Fibroblast of villous mesenchyme (primary cell): ENCODE measurements at regions not wholly inside any gene's neighbourhood (a gene's known extent, or its start where the extent isn't known, plus 50 kb on each side); places are given as distances from the start of the nearest gene placed in this dataset.

Experiments used
- DNase-seq: peaks from one replicate; pipeline ENCODE4 v3.0.0-alpha.2; 2010; ENCODE audit warnings: low read depth
- H3K4me3 ChIP-seq: 2 replicates; pipeline ENCODE4 v1.5.1; 2011; ENCODE audit warnings: low read depth, mild to moderate bottlenecking, low read length
- TF ChIP-seq, protein P1 (sequence below): IDR thresholded peaks from 2 replicates; pipeline ENCODE4 v1.5.1; 2012; ENCODE audit warnings: low read depth, mild to moderate bottlenecking, low read length; ENCODE audit not compliant: insufficient read depth

DNA sequence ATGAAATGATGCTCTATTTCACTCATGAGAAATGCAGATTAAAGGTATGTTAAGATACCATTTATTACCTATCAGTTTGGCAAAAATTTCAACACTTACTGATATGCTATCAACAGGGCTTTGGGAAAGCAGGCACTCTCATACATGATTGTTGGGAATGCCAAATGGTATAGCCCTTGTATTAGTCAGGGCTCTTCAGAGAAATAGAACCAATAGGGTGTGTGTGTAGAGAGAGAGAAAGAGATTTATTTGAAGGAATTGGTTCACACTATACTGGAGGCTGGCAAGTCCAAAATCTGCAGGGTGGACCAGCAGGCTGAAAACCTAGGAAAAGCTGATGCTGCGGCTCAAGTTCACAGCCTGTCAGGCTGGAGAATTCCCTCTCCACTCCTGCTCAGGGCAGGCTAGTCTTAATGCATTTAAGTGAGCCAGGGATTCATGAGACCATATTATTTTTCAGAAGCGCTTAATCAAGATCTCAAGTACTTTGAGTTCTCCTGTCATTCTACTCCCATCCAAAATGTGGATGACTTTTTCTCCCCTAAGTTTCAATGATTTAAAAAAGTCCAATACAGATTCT is 72.4 kb downstream of the NHLRC3 start:
- no peak overlapping the region for H3K4me3 ChIP-seq
- TF ChIP-seq, protein P1, sequence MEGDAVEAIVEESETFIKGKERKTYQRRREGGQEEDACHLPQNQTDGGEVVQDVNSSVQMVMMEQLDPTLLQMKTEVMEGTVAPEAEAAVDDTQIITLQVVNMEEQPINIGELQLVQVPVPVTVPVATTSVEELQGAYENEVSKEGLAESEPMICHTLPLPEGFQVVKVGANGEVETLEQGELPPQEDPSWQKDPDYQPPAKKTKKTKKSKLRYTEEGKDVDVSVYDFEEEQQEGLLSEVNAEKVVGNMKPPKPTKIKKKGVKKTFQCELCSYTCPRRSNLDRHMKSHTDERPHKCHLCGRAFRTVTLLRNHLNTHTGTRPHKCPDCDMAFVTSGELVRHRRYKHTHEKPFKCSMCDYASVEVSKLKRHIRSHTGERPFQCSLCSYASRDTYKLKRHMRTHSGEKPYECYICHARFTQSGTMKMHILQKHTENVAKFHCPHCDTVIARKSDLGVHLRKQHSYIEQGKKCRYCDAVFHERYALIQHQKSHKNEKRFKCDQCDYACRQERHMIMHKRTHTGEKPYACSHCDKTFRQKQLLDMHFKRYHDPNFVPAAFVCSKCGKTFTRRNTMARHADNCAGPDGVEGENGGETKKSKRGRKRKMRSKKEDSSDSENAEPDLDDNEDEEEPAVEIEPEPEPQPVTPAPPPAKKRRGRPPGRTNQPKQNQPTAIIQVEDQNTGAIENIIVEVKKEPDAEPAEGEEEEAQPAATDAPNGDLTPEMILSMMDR, result no peak
- DNase-seq, result no peak

DNA sequence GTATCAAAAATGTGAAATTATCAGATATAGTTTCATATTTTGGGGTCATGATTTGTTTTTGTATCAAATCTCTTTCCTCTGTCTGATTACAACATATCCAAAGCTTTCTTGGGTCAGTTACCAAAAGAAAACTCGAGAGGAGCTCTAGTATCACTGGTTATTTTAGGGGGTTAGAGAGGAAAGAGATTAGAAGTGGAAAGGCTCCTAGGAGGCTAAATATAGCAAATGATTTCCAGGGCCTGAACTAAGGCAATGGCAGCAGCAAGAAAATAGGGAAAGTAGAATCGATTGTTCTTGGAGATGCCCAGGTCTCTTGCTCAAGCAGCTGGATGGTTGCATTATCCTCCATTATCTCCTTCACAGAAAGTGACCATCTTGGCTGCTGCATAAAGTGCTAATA is 72.9 kb downstream of the NHLRC3 start:
- no peak overlapping the region for H3K4me3 ChIP-seq
- TF ChIP-seq, protein P1, result no peak
- no peak for DNase-seq

DNA sequence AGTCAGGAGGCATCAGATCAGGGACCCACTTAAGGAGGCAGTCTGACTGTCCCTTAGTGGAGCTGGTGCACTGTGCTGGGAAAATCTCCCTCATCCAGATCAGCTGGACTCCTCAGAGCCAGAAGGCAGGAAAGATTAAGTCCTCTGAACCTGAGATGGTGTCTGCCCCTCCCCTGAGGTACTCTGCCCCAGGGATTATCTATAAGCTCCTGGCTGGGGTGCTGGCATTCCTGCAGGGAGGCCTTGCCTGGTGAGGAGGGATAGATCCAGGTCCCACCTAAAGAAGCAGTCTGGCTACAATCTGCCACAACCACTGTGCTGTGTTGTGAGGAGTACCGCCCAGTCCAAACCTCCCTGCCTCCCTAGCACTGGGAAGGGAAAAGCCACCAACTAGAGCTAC is 81.2 kb downstream of the NHLRC3 start:
- DNase-seq, result no peak
- no peak overlapping the region for H3K4me3 ChIP-seq
- TF ChIP-seq, protein P1, result no peak

DNA sequence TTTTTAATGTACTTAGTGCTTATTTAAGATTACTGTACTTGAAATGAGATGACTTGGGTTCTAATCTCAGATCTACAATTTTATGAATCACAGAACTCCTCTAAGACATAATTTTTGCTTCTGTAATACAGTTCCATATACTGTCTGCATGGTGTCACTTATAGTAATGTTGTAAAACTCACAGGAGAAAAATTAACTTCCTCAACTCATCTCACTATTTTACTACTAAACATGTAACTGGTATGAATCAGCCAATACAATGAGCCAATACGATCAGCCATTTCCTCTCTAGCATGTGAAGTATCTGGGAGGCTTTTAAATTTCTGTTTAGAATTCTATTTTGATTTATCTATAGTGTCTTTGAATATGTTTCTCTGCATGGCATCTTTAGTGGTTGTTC is 85.3 kb downstream of the NHLRC3 start:
- TF ChIP-seq, protein P1, result no peak
- no peak for DNase-seq
- H3K4me3 ChIP-seq, result no peak overlapping the region

DNA sequence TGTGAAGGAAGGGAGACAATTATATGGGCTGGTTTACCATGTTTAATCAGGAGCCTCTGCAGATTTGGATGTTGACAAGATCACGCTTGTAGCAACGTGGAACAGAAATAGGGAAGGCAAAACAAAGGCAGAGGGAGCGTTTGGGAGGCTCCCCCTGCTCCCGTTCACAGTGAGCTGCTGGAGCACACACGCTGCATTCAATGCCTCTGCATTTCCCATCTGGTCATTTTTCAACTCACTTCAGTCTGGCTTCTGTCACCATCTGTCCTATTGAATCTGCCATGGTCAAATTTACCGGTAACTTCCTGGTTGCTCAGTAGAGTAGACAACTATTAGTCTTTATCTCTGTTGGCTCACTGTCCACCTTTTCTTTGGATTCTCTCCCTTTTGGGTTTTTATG is 91.0 kb downstream of the NHLRC3 start:
- TF ChIP-seq, protein P1, result no peak
- H3K4me3 ChIP-seq, result no peak overlapping the region

DNA sequence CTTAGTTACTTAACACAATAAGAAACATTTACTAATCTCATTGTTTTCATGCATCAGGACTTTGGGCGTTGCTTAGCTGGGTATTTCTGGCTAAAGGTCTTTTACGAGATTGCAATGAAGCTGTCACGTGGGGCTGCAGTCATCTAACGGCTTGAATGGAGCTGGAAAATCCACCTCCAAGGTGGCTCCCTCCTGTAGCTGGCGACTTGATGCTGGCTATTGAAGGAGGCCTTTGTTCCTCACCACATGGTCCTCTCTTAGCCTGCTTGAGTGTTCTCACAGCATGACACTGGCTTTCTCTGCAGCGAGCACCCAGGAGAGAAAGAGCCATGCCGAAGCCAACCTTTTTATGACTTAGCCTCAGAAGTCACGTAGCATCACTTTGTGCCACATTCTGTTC is 92.0 kb downstream of the NHLRC3 start:
- H3K4me3 ChIP-seq, result no peak overlapping the region
- no peak for DNase-seq
- TF ChIP-seq, protein P1, result no peak

More for the DNA sequence above, 91.0 kb downstream of the NHLRC3 start:
- DNase-seq, result no peak
